ENCODE measurements at regions not wholly inside any gene's neighbourhood (a gene's known extent, or its start where the extent isn't known, plus 50 kb on each side); places are given as distances from the start of the nearest gene placed in this dataset.

- no peak overlapping the region for H4K5ac ChIP-seq (ENCODE audit: low read depth, low read length)
- H3K9me3 ChIP-seq (ENCODE audit: control insufficient read depth, insufficient read depth, low read length): peaks cover 9% of the 10 kb centered on the region
- H4K8ac ChIP-seq (ENCODE audit: low read depth in 2 of 2, low read length in 2 of 2): no peak overlapping the region
- no peak overlapping the region for H3K27ac ChIP-seq (ENCODE audit: insufficient read depth, low read length)
- CTCF ChIA-PET: no interaction called here
- no peak overlapping the region for H3K9ac ChIP-seq (ENCODE audit: low read depth, low read length)
- no peaks in the 10 kb centered on the region for H3K27me3 ChIP-seq (ENCODE audit: control insufficient read depth, insufficient read depth, low read length)
- H3K4ac ChIP-seq (ENCODE audit: low read depth, low read length): no peak overlapping the region
- H3K23ac ChIP-seq (ENCODE audit: low read depth, low read length): no peak overlapping the region
- intact Hi-C loops (cut with micrococcal nuclease): no loop called here
- H3K18ac ChIP-seq (ENCODE audit: low read depth, low read length): no peak overlapping the region
- DNase-seq (no peak), ATAC-seq (ENCODE audit: low read depth) (no peak)
- H3K36me3 ChIP-seq (ENCODE audit: control insufficient read depth, insufficient read depth, low read length): no peaks in the 10 kb centered on the region
- dilution Hi-C loops (cut with HindIII; ENCODE audit: low sequenced_read_pairs, unreplicated experiment): no loop called here
- no TSS peak for BruUV-seq (replicated peaks)
- no peak overlapping the region for H2BK120ac ChIP-seq (ENCODE audit: low read depth, low read length)
- H3K56ac ChIP-seq (ENCODE audit: extremely low read depth, insufficient read depth, low read length): no peak overlapping the region
- no peak for TF ChIP-seq CEBPB (IDR thresholded peaks at IDR 0.05; ENCODE audit: low read depth, low read length)
- TF ChIP-seq BHLHE40 (IDR thresholded peaks at IDR 0.05; ENCODE audit: low read depth, low read length): no peak
- TF ChIP-seq MAFK (IDR thresholded peaks at IDR 0.05; ENCODE audit: low read depth, low read length): no peak
- TF ChIP-seq FOS (IDR thresholded peaks at IDR 0.05; ENCODE audit: low read depth, low read length): no peak
- no peak for TF ChIP-seq MAZ (IDR thresholded peaks at IDR 0.05; ENCODE audit: borderline replicate concordance, low read depth, low read length)
- TF ChIP-seq MXI1 (IDR thresholded peaks at IDR 0.05; ENCODE audit: borderline replicate concordance, low read depth, low read length): no peak
- no peak for TF ChIP-seq USF2 (IDR thresholded peaks at IDR 0.05; ENCODE audit: low read depth, low read length)
- no peak for TF ChIP-seq POLR2A (IDR thresholded peaks at IDR 0.05; ENCODE audit: low read depth, low read length)
- no peak for TF ChIP-seq CTCF (conservative IDR thresholded peaks at IDR 0.05; ENCODE audit: low read depth, low read length)
- TF ChIP-seq CHD1 (IDR thresholded peaks at IDR 0.05; ENCODE audit: low read depth, low read length): no peak
- no peak for TF ChIP-seq ELK1 (IDR thresholded peaks at IDR 0.05; ENCODE audit: borderline replicate concordance, low read depth, low read length)
- no peak for TF ChIP-seq SMC3 (IDR thresholded peaks at IDR 0.05; ENCODE audit: low read depth, low read length)
- TF ChIP-seq RCOR1 (IDR thresholded peaks at IDR 0.05; ENCODE audit: insufficient replicate concordance, low read length): no peak
- TF ChIP-seq RFX5 (IDR thresholded peaks at IDR 0.05; ENCODE audit: low read depth, low read length): no peak
- no peak for TF ChIP-seq NFE2L2 (IDR thresholded peaks at IDR 0.05; ENCODE audit: low read depth, low read length)
- TF ChIP-seq RAD21 (IDR thresholded peaks at IDR 0.05; ENCODE audit: low read length): no peak
- no peak overlapping the region for H3K14ac ChIP-seq (replicated peaks; ENCODE audit: low read depth, low read length)
- H4K91ac ChIP-seq (ENCODE audit: insufficient read depth, low read depth, low read length): no peak overlapping the region
- H2AK9ac ChIP-seq (replicated peaks; ENCODE audit: low read depth, low read length, poor library complexity): no peak overlapping the region
- in situ Hi-C loops (cut with MboI; ENCODE audit: low sequenced_read_pairs): no loop called here
- no peak overlapping the region for H3K4me2 ChIP-seq (ENCODE audit: low read depth, low read length)
- no peaks in the 10 kb centered on the region for H4K20me1 ChIP-seq (ENCODE audit: insufficient read depth, low read length)
- WGBS, 2 experiments (ENCODE audit: extremely low coverage in 2 of 2, insufficient read length in 1 of 2): no CpG with 5 or more reads among the region's 6 CpGs
- POLR2A ChIA-PET (ENCODE audit: unreplicated experiment): no interaction called here
- H3K79me1 ChIP-seq (ENCODE audit: low read depth in 1 of 2, low read length in 2 of 2): no peaks in the 10 kb centered on the region
- no peak overlapping the region for H2AK5ac ChIP-seq (ENCODE audit: low read depth, low read length)
- no peak overlapping the region for H2AFZ ChIP-seq (replicated peaks; ENCODE audit: low read length, poor library complexity)
- H2BK20ac ChIP-seq (ENCODE audit: low read depth, low read length): no peak overlapping the region
- H2BK15ac ChIP-seq (ENCODE audit: low read depth, low read length): no peak overlapping the region
- H3K9me1 ChIP-seq (ENCODE audit: insufficient read depth, low read length): no peaks in the 10 kb centered on the region
- H3K4me3 ChIP-seq (ENCODE audit: insufficient read depth, low read depth, low read length): no peak overlapping the region
- H3K4me1 ChIP-seq (ENCODE audit: control insufficient read depth, insufficient read depth, low read length): no peaks in the 10 kb centered on the region
- no peak overlapping the region for H2BK5ac ChIP-seq (ENCODE audit: low read depth, low read length, poor library complexity, severe bottlenecking)
These were observed 950.2 kb downstream of the GATA3 start for GRCh38 chr10:9004736-9005135.

Data from IMR-90 (cell line).